Activated CD8-positive, alpha-beta memory T cell treated with anti-CD3 and anti-CD28 coated beads, Interleukin-2, amount 10 ng/mL, durations not matched to agents 7 days and 5 days (primary cell): ENCODE measurements at regions not wholly inside any gene's neighbourhood (a gene's known extent, or its start where the extent isn't known, plus 50 kb on each side); places are given as distances from the start of the nearest gene placed in this dataset.
"Not testable (repeated sequence)": the region's sequence is repeated elsewhere in the genome, so short reads cannot be mapped to it uniquely, and the experiment has no call there.

Experiments
- ATAC-seq: fragments of 150-1000 bp; cut with Tn5 transposase; one replicate; pipeline ENCODE4 v1.10.0; 2021; ENCODE audit warnings: moderate library complexity
- CTCF ChIA-PET: fragments of 350-600 bp; sonication (Branson Sonifier 250); formaldehyde crosslinking; loops from one replicate; lab custom pipeline; 2021; ENCODE audit warnings: antibody characterized with exemption; lab: Charles Lee
- DNase-seq: peaks from one replicate; pipeline ENCODE4 v3.0.0-alpha.2; 2020
- H3K27ac Mint-ChIP-seq: one replicate; pipeline ENCODE4 v1.8.0; 2021; ENCODE audit warnings: mild to moderate bottlenecking, mixed read lengths
- H3K27me3 Mint-ChIP-seq: one replicate; pipeline ENCODE4 v1.8.0; 2021; ENCODE audit warnings: mixed read lengths
- H3K36me3 Mint-ChIP-seq: one replicate; pipeline ENCODE4 v1.8.0; 2021; ENCODE audit warnings: mild to moderate bottlenecking, mixed read lengths
- H3K4me1 Mint-ChIP-seq: one replicate; pipeline ENCODE4 v1.8.0; 2021; ENCODE audit warnings: mixed read lengths
- H3K4me3 Mint-ChIP-seq: one replicate; pipeline ENCODE4 v1.8.0; 2021; ENCODE audit warnings: mild to moderate bottlenecking, moderate library complexity, mixed read lengths
- H3K9me3 Mint-ChIP-seq: one replicate; pipeline ENCODE4 v1.8.0; 2022; ENCODE audit warnings: low read depth, mixed read lengths

GRCh38 chr11:11725438-11725837, 103.6 kb upstream of the GALNT18 start:
- H3K4me1 Mint-ChIP-seq: no peaks in the 10 kb centered on the region
- no peaks in the 10 kb centered on the region for H3K9me3 Mint-ChIP-seq
- H3K27ac Mint-ChIP-seq: no peak overlapping the region
- H3K36me3 Mint-ChIP-seq: no peaks in the 10 kb centered on the region
- H3K27me3 Mint-ChIP-seq: no peaks in the 10 kb centered on the region
- DNase-seq: no peak
- ATAC-seq: no peak
- CTCF ChIA-PET: no interaction called here
- no peak overlapping the region for H3K4me3 Mint-ChIP-seq

DNA sequence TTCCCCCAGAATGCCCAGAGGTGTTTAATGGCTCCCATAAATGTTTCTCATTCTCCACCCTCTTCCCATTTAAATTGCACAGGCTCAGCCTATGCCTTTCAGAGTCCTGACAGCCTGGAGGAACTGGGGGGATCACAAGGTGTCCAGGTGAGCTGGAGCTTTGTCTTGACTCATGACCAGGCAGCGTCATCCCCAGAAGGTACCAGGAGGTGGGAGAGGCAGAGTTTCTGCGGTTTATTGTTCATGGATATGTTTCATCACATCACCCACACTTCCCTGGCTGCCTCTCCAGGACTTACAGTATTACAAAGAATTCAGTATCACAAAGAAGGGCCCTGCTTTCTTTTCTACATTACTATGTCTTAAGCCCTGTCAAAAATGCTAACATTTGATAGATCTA, 103.2 kb upstream of the GALNT18 start:
- H3K27ac Mint-ChIP-seq: no peak overlapping the region
- no peaks in the 10 kb centered on the region for H3K27me3 Mint-ChIP-seq
- H3K4me1 Mint-ChIP-seq: no peaks in the 10 kb centered on the region
- H3K4me3 Mint-ChIP-seq: no peak overlapping the region
- ATAC-seq: no peak
- H3K9me3 Mint-ChIP-seq: no peaks in the 10 kb centered on the region
- H3K36me3 Mint-ChIP-seq: no peaks in the 10 kb centered on the region
- CTCF ChIA-PET: no interaction called here
- DNase-seq: no peak

DNA sequence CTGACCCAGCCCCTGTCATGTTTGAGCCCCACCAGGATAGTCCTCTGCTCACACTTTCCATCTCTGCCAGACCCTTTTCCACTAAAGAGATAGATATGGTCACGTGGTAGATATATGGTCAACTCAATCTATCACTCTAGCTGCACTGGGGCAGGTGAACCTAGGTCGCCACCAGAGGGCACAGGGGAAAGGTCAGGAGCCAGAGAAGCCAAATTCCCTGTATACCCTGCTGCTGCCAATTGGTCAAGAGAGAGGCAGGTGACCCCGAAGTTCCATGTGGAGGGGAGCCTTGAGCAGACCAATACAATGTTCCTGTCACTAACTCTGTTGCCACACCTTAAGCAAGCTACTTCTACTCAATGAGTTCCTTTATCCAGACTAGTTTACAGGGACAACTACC, 101.1 kb upstream of the GALNT18 start:
- no peak overlapping the region for H3K27ac Mint-ChIP-seq
- peaks cover 5% of the 10 kb centered on the region for H3K27me3 Mint-ChIP-seq

GRCh38 chr11:11722246-11722645, 100.4 kb upstream of the GALNT18 start:
- CTCF ChIA-PET: no interaction called here
- H3K4me1 Mint-ChIP-seq: no peaks in the 10 kb centered on the region
- no peak overlapping the region for H3K4me3 Mint-ChIP-seq
- H3K9me3 Mint-ChIP-seq: no peaks in the 10 kb centered on the region
- H3K36me3 Mint-ChIP-seq: no peaks in the 10 kb centered on the region
- ATAC-seq: no peak
- H3K27me3 Mint-ChIP-seq: peaks cover 5% of the 10 kb centered on the region
- DNase-seq: no peak
- no peak overlapping the region for H3K27ac Mint-ChIP-seq

More for the DNA sequence above, 101.1 kb upstream of the GALNT18 start:
- Mint-ChIP-seq H3K36me3 (no peaks in the 10 kb centered on the region), H3K4me1 (no peaks in the 10 kb centered on the region), H3K9me3 (no peaks in the 10 kb centered on the region), H3K4me3 (no peak overlapping the region)
- CTCF ChIA-PET: interaction anchor here (0.6 kb wide), 1 partner anchor 14 kb away, joined by 3 read pairs; no protein-coding TSS in a partner anchor
- DNase-seq: no peak
- no peak for ATAC-seq

DNA sequence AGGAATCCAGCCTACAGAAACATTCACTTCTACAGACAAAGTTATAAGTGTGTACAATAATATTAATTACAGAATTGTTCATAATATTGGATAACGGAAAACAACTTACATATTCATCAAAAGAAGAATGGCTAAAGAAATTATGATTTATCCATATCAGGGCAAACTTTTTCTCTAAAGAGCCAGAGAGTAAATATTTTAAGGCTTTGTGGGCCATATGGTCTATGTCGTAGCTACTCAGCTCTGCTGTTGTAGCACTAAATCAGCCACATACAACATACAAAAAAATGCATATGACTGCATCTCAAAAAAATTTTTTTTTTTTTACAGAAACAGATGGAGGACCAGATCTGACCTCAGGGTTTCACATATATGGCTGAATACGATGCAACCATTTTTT, 96.7 kb upstream of the GALNT18 start:
- CTCF ChIA-PET: no interaction called here
- no peaks in the 10 kb centered on the region for H3K36me3 Mint-ChIP-seq
- H3K4me3 Mint-ChIP-seq: no peak overlapping the region

GRCh38 chr11:11717064-11717725, 95.4 kb upstream of the GALNT18 start:
- H3K4me1 Mint-ChIP-seq: no peaks in the 10 kb centered on the region
- no peaks in the 10 kb centered on the region for H3K36me3 Mint-ChIP-seq
- H3K9me3 Mint-ChIP-seq: peaks cover 3% of the 10 kb centered on the region
- H3K4me3 Mint-ChIP-seq: no peak overlapping the region
- DNase-seq (no peak), ATAC-seq (no peak)
- CTCF ChIA-PET: no interaction called here
- no peak overlapping the region for H3K27ac Mint-ChIP-seq
- H3K27me3 Mint-ChIP-seq: peaks cover 5% of the 10 kb centered on the region

More for the DNA sequence above, 96.7 kb upstream of the GALNT18 start:
- DNase-seq (no peak), ATAC-seq (no peak)
- Mint-ChIP-seq H3K27ac (no peak overlapping the region), H3K4me1 (no peaks in the 10 kb centered on the region), H3K9me3 (peaks cover 3% of the 10 kb centered on the region), H3K27me3 (peaks cover 5% of the 10 kb centered on the region)

DNA sequence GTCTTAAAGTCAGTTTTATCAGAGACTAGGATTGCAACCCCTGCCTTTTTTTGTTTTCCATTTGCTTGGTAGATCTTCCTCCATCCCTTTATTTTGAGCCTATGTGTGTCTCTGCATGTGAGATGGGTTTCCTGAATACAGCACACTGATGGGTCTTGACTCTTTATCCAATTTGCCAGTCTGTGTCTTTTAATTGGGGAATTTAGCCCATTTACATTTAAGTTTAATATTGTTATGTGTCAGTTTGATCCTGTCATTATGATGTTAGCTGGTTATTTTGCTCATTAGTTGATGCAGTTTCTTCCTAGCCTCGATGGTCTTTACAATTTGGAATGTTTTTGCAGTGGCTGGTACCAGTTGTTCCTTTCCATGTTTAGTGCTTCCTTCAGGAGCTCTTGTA, 93.3 kb upstream of the GALNT18 start:
- H3K36me3 Mint-ChIP-seq, H3K4me3 Mint-ChIP-seq, CTCF ChIA-PET, ATAC-seq, H3K4me1 Mint-ChIP-seq, DNase-seq, H3K27ac Mint-ChIP-seq, H3K9me3 Mint-ChIP-seq: not testable (repeated sequence)
- peaks cover 10% of the 10 kb centered on the region for H3K27me3 Mint-ChIP-seq

DNA sequence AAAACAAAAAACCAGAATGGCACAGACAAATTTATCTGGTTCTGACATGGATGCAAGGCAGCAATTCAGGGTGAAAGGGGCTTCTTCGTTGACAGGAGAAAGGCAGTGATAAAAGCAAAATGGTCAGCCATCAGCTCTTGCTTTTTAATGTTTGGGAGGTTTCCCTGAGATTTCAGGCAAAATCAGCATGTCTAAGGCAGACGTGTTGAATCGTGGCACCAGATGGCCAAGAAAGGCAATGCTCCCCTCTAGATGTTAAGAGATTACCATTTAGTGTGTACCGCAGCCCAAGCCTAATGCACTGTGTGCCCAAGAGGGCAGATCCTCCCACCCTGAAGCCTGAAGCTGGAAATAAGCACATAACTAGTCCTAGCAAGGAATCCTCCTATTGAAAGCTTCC, 88.8 kb upstream of the GALNT18 start:
- ATAC-seq (no peak), DNase-seq (no peak)
- Mint-ChIP-seq H3K4me1 (no peaks in the 10 kb centered on the region), H3K9me3 (no peaks in the 10 kb centered on the region), H3K4me3 (no peak overlapping the region), H3K27ac (no peak overlapping the region), H3K36me3 (no peaks in the 10 kb centered on the region), H3K27me3 (peaks cover 7% of the 10 kb centered on the region)
- CTCF ChIA-PET: interaction anchor here (1.2 kb wide), 1 partner anchor 77 kb away, joined by 4 read pairs; no protein-coding TSS in a partner anchor

DNA sequence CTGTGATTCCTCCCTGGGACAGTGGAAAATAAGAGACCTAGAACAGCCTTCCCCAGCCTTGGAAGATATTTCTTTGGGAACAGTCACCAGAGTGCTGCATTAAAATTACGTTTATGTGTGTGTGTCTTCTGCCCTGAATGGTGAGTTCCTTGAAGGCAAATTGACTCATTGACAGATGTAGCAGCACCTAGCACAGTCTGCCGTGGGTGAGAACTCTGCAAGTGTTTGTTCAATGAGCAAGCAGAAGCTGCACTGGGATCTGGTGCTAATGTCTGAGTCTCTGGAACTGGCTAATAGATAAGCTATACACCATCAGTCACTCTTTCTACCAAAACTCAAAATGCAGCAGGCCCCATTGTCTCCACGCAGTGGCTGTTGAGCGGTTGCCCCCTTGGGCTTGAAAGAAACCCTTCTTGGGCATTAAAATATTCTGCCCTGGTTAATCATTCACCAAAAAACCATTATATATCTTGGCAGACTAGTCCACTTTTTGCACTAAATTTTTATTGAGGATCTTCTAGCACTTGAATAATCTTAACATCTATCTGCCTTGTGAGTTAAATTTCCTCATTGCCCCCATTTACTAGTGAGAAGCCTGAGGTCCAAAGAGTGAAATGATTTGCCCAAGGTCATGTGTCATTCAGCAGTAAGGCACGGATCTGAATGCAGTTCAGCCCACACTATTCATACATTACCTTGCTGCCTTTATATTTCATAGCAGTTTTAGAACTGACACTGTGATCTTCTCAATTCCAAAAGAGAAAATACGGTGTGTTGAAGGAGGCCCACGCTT, 87.8 kb upstream of the GALNT18 start:
- no peak for ATAC-seq
- H3K4me1 Mint-ChIP-seq: no peaks in the 10 kb centered on the region
- CTCF ChIA-PET: interaction anchor here (0.6 to 1.2 kb wide), 2 partner anchors 14 to 78 kb away, joined by 3 to 4 read pairs; no protein-coding TSS in a partner anchor
- DNase-seq: no peak
- H3K27ac Mint-ChIP-seq: no peak overlapping the region
- peaks cover 7% of the 10 kb centered on the region for H3K27me3 Mint-ChIP-seq
- no peak overlapping the region for H3K4me3 Mint-ChIP-seq
- no peaks in the 10 kb centered on the region for H3K36me3 Mint-ChIP-seq
- no peaks in the 10 kb centered on the region for H3K9me3 Mint-ChIP-seq

- ATAC-seq (no peak), DNase-seq (no peak)
- Mint-ChIP-seq H3K4me1 (no peaks in the 10 kb centered on the region), H3K27me3 (peaks cover 11% of the 10 kb centered on the region), H3K27ac (no peak overlapping the region), H3K4me3 (no peak overlapping the region), H3K9me3 (no peaks in the 10 kb centered on the region), H3K36me3 (no peaks in the 10 kb centered on the region)
- CTCF ChIA-PET: no interaction called here
These were observed 86.5 kb upstream of the GALNT18 start for GRCh38 chr11:11708256-11708655.

- H3K27me3 Mint-ChIP-seq: peaks cover 13% of the 10 kb centered on the region
- CTCF ChIA-PET: no interaction called here
- H3K4me1 Mint-ChIP-seq: no peaks in the 10 kb centered on the region
- H3K27ac Mint-ChIP-seq: no peak overlapping the region
- H3K36me3 Mint-ChIP-seq: no peaks in the 10 kb centered on the region
- no peak overlapping the region for H3K4me3 Mint-ChIP-seq
- ATAC-seq: no peak
- no peak for DNase-seq
- no peaks in the 10 kb centered on the region for H3K9me3 Mint-ChIP-seq
These were observed 84.2 kb upstream of the GALNT18 start for GRCh38 chr11:11706028-11706427.

DNA sequence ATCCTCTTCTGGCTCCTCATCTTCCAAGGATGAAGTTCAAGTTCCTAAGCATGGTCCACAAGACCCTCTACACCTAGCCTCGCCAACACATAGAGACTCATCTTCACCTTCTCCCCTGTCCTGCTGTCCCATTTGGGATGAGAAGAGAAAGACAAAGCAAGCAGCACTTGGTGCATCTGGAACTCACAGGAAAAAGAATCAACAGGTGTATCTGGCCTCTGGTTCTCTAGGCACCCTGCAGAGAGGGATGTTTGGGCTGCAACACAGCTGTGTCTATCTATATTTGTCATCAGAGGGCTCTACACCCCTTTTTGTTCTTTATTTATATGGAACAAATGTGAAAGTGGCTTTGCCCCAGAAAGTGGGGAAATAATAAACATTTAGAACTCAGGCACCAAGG, 82.1 kb upstream of the GALNT18 start:
- DNase-seq (no peak), ATAC-seq (no peak)
- no peaks in the 10 kb centered on the region for H3K9me3 Mint-ChIP-seq
- no peaks in the 10 kb centered on the region for H3K4me1 Mint-ChIP-seq
- no peak overlapping the region for H3K27ac Mint-ChIP-seq
- CTCF ChIA-PET: no interaction called here
- H3K4me3 Mint-ChIP-seq: no peak overlapping the region
- H3K27me3 Mint-ChIP-seq: peaks cover 7% of the 10 kb centered on the region
- no peaks in the 10 kb centered on the region for H3K36me3 Mint-ChIP-seq

DNA sequence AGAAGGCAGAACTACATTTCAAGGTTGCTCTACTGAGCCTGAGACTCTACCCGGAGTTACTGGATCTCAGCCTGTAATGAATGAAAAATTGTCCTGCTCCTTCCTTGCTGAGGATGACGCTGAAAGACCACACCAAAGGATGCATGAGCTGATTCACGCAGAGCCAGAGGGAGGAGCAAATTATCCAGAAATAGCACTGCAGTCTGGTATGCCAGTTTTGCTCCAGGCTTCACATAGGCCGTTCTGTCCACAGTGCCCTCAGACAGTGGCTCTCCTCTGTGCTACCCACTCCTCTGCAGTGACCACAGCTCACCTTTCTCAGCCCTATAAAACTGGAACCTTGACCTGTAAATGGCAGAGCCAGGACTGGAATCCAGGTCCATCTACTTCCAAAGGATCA, 79.3 kb upstream of the GALNT18 start:
- H3K27ac Mint-ChIP-seq: no peak overlapping the region

GRCh38 chr11:11697796-11698195, 76.0 kb upstream of the GALNT18 start:
- H3K36me3 Mint-ChIP-seq: no peaks in the 10 kb centered on the region
- no peaks in the 10 kb centered on the region for H3K4me1 Mint-ChIP-seq
- no peak for ATAC-seq
- H3K4me3 Mint-ChIP-seq: no peak overlapping the region
- no peak overlapping the region for H3K27ac Mint-ChIP-seq
- no peaks in the 10 kb centered on the region for H3K9me3 Mint-ChIP-seq
- H3K27me3 Mint-ChIP-seq: peaks cover 28% of the 10 kb centered on the region
- CTCF ChIA-PET: no interaction called here
- DNase-seq: no peak

More for the DNA sequence above, 79.3 kb upstream of the GALNT18 start:
- peaks cover 15% of the 10 kb centered on the region for H3K27me3 Mint-ChIP-seq
- no peaks in the 10 kb centered on the region for H3K36me3 Mint-ChIP-seq
- no peaks in the 10 kb centered on the region for H3K4me1 Mint-ChIP-seq
- H3K9me3 Mint-ChIP-seq: no peaks in the 10 kb centered on the region
- no peak overlapping the region for H3K4me3 Mint-ChIP-seq
- ATAC-seq: no peak
- CTCF ChIA-PET: no interaction called here
- no peak for DNase-seq
